ENCODE measurements at regions not wholly inside any gene's neighbourhood (a gene's known extent, or its start where the extent isn't known, plus 50 kb on each side); places are given as distances from the start of the nearest gene placed in this dataset.

GRCh38 chr10:45106236-45106856 lies 105.6 kb downstream of the ZNF22 start:
- TF ChIP-seq CTCF (conservative IDR thresholded peaks at IDR 0.05 in 1 of 2, IDR thresholded peaks at IDR 0.05 in 1 of 2; ENCODE audit: low read depth in 1 of 2, low read length in 2 of 2) (no peak), EZH2 (IDR thresholded peaks at IDR 0.05; ENCODE audit: low read length, missing control alignments) (no peak)

Data from fibroblast of lung (primary cell).